ENCODE measurements at regions not wholly inside any gene's neighbourhood (a gene's known extent, or its start where the extent isn't known, plus 50 kb on each side); places are given as distances from the start of the nearest gene placed in this dataset.

DNA sequence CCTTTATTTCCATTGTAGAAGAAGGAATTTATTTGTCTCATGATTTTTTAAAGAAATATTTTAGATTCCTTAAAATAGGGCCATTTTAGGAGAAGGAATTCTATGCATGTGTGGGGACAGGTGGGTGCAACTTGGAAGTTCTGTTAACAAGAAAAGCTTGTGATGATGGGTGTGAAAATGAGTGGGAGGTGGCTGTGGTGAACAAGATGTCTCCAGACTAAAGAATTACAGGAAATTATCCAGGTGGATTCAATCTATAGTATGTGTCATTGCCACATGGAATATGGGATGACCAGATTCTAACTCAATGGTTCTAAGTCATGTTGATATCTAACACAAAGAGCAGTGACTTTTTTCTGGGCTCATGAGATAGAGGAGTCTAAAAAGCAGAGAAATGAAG, 229.6 kb upstream of the IGFBP3 start:
- no peak for TF ChIP-seq RAD21 (IDR thresholded peaks at IDR 0.05)
- no peak for TF ChIP-seq RXRA (IDR thresholded peaks at IDR 0.05)
- TF ChIP-seq, protein P1, sequence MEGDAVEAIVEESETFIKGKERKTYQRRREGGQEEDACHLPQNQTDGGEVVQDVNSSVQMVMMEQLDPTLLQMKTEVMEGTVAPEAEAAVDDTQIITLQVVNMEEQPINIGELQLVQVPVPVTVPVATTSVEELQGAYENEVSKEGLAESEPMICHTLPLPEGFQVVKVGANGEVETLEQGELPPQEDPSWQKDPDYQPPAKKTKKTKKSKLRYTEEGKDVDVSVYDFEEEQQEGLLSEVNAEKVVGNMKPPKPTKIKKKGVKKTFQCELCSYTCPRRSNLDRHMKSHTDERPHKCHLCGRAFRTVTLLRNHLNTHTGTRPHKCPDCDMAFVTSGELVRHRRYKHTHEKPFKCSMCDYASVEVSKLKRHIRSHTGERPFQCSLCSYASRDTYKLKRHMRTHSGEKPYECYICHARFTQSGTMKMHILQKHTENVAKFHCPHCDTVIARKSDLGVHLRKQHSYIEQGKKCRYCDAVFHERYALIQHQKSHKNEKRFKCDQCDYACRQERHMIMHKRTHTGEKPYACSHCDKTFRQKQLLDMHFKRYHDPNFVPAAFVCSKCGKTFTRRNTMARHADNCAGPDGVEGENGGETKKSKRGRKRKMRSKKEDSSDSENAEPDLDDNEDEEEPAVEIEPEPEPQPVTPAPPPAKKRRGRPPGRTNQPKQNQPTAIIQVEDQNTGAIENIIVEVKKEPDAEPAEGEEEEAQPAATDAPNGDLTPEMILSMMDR (IDR thresholded peaks at IDR 0.05; ENCODE audit: low read depth, low read length, missing input control): no peak
- TF ChIP-seq, protein P2, sequence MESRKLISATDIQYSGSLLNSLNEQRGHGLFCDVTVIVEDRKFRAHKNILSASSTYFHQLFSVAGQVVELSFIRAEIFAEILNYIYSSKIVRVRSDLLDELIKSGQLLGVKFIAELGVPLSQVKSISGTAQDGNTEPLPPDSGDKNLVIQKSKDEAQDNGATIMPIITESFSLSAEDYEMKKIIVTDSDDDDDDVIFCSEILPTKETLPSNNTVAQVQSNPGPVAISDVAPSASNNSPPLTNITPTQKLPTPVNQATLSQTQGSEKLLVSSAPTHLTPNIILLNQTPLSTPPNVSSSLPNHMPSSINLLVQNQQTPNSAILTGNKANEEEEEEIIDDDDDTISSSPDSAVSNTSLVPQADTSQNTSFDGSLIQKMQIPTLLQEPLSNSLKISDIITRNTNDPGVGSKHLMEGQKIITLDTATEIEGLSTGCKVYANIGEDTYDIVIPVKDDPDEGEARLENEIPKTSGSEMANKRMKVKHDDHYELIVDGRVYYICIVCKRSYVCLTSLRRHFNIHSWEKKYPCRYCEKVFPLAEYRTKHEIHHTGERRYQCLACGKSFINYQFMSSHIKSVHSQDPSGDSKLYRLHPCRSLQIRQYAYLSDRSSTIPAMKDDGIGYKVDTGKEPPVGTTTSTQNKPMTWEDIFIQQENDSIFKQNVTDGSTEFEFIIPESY (IDR thresholded peaks at IDR 0.05): no peak
- no peak for TF ChIP-seq GABPA (IDR thresholded peaks at IDR 0.05 in 1 of 2, conservative IDR thresholded peaks at IDR 0.05 in 1 of 2)
- TF ChIP-seq EGR1 (IDR thresholded peaks at IDR 0.05; ENCODE audit: low read depth in 2 of 2): no peak
- TF ChIP-seq, protein P3, sequence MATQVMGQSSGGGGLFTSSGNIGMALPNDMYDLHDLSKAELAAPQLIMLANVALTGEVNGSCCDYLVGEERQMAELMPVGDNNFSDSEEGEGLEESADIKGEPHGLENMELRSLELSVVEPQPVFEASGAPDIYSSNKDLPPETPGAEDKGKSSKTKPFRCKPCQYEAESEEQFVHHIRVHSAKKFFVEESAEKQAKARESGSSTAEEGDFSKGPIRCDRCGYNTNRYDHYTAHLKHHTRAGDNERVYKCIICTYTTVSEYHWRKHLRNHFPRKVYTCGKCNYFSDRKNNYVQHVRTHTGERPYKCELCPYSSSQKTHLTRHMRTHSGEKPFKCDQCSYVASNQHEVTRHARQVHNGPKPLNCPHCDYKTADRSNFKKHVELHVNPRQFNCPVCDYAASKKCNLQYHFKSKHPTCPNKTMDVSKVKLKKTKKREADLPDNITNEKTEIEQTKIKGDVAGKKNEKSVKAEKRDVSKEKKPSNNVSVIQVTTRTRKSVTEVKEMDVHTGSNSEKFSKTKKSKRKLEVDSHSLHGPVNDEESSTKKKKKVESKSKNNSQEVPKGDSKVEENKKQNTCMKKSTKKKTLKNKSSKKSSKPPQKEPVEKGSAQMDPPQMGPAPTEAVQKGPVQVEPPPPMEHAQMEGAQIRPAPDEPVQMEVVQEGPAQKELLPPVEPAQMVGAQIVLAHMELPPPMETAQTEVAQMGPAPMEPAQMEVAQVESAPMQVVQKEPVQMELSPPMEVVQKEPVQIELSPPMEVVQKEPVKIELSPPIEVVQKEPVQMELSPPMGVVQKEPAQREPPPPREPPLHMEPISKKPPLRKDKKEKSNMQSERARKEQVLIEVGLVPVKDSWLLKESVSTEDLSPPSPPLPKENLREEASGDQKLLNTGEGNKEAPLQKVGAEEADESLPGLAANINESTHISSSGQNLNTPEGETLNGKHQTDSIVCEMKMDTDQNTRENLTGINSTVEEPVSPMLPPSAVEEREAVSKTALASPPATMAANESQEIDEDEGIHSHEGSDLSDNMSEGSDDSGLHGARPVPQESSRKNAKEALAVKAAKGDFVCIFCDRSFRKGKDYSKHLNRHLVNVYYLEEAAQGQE (IDR thresholded peaks at IDR 0.05): no peak
- TF ChIP-seq, protein P4, sequence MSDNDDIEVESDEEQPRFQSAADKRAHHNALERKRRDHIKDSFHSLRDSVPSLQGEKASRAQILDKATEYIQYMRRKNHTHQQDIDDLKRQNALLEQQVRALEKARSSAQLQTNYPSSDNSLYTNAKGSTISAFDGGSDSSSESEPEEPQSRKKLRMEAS (IDR thresholded peaks at IDR 0.05): no peak
- TF ChIP-seq FOXA1 (IDR thresholded peaks at IDR 0.05): no peak
- no peak for TF ChIP-seq JUND (IDR thresholded peaks at IDR 0.05)
- no peak for TF ChIP-seq TAF1 (conservative IDR thresholded peaks at IDR 0.05)
- TF ChIP-seq FOXA2 (IDR thresholded peaks at IDR 0.05): no peak
- no peak for TF ChIP-seq NR2F2 (IDR thresholded peaks at IDR 0.05)

Data from liver (tissue), 3 donors.